DOHH2 (cell line): ENCODE measurements at regions not wholly inside any gene's neighbourhood (a gene's known extent, or its start where the extent isn't known, plus 50 kb on each side); places are given as distances from the start of the nearest gene placed in this dataset.

Source experiments
- H3F3A ChIP-seq: fragments of 200-600 bp; sonication (generic), shearing (Covaris generic); 2 replicates; pipeline ENCODE4 v1.6.0; 2016; ENCODE audit warnings: antibody characterized with exemption, mild to moderate bottlenecking; ENCODE audit not compliant: control insufficient read depth, insufficient read depth
- H3K27ac ChIP-seq: fragments of 200-600 bp; sonication (generic); 2 replicates; pipeline ENCODE4 v1.5.1; 2014; ENCODE audit warnings: low read depth, mild to moderate bottlenecking, low read length, moderate library complexity
- H3K27me3 ChIP-seq: fragments of 200-600 bp; sonication (generic); 2 replicates; pipeline ENCODE4 v1.6.1; 2014; ENCODE audit warnings: mild to moderate bottlenecking, low read length, mixed read lengths; ENCODE audit not compliant: control insufficient read depth
- H3K36me3 ChIP-seq: fragments of 200-600 bp; sonication (generic); 2 replicates; pipeline ENCODE4 v1.6.1; 2014; ENCODE audit warnings: mild to moderate bottlenecking, low read length, moderate library complexity, mixed read lengths; ENCODE audit not compliant: control insufficient read depth
- H3K4me1 ChIP-seq: fragments of 200-600 bp; sonication (generic); 2 replicates; pipeline ENCODE4 v1.6.1; 2014; ENCODE audit warnings: mild to moderate bottlenecking, low read length, mixed read lengths; ENCODE audit not compliant: control insufficient read depth
- H3K4me2 ChIP-seq: fragments of 200-600 bp; sonication (generic); 2 replicates; pipeline ENCODE4 v1.6.0; 2014; ENCODE audit warnings: mild to moderate bottlenecking, low read length, moderate library complexity
- H3K4me3 ChIP-seq: fragments of 200-600 bp; sonication (generic); 2 replicates; pipeline ENCODE4 v1.5.1; 2014; ENCODE audit warnings: mild to moderate bottlenecking, low read length, mixed read lengths
- H3K79me2 ChIP-seq: fragments of 200-600 bp; sonication (generic); 2 replicates; pipeline ENCODE4 v1.6.1; 2014; ENCODE audit warnings: mild to moderate bottlenecking, low read length, mixed read lengths; ENCODE audit not compliant: control insufficient read depth
- H3K9me2 ChIP-seq: fragments of 200-600 bp; sonication (generic); replicated peaks from 2 replicates; pipeline ENCODE4 v1.6.1; 2014; ENCODE audit warnings: mild to moderate bottlenecking, low read length, mixed read lengths; ENCODE audit not compliant: control insufficient read depth
- H3K9me3 ChIP-seq: fragments of 200-600 bp; sonication (generic); 2 replicates; pipeline ENCODE4 v1.6.1; 2014; ENCODE audit warnings: antibody characterized with exemption, low read length, mixed read lengths; ENCODE audit not compliant: control insufficient read depth, insufficient read depth
- H4K20me1 ChIP-seq: fragments of 200-600 bp; sonication (generic); 2 replicates; pipeline ENCODE4 v1.6.0; 2014; ENCODE audit warnings: low read depth, mild to moderate bottlenecking, antibody characterized with exemption, low read length, moderate library complexity; ENCODE audit not compliant: control insufficient read depth, insufficient read depth
- CTCF ChIP-seq: fragments of 200-600 bp; sonication (generic); IDR thresholded peaks from one replicate; pipeline ENCODE4 v1.5.1; 2014; ENCODE audit warnings: antibody characterized with exemption, mild to moderate bottlenecking, low read depth, low read length; ENCODE audit not compliant: poor library complexity, severe bottlenecking
- EZH2phosphoT487 ChIP-seq: fragments of 200-600 bp; sonication (generic); IDR thresholded peaks from 2 replicates; pipeline ENCODE4 v1.6.1; 2017; ENCODE audit warnings: borderline replicate concordance, mild to moderate bottlenecking, antibody characterized with exemption, low read length, moderate library complexity, mixed read lengths

DNA sequence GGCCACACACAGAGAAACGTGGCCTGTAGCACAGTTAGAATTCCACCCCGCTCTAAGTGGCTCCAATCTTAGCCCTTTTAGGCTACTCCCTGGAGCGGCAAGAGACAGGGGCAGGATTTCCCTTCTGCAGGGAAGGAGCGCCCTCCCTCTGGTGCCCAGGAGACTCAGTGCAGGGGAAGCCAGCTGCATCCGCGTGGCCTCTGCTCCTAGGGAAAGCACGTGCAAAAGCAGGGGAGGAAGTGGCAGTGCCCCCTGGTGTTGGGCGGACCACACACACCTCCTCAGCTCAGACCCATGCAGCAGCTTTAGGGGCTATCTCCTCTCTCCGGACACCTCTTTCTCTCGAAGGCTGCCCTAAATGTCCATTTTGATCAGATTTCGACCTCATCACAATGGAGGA, 50.0 kb downstream of the SPRING1 start:
- no peaks in the 10 kb centered on the region for H3K9me2 ChIP-seq
- H3K4me3 ChIP-seq = 0 out of 2 replicates have a peak overlapping the region, but pooled peaks have one; percentile 29
- H3K4me2 ChIP-seq = peak overlapping the region; percentile 40; the same call in 1 of the 2 replicates
- peaks cover 6% of the 10 kb centered on the region; the same call in 1 of the 2 replicates for H3K9me3 ChIP-seq
- H3F3A ChIP-seq = no peaks in the 10 kb centered on the region
- H3K79me2 ChIP-seq = no peaks in the 10 kb centered on the region
- no peak overlapping the region for H3K27ac ChIP-seq
- peaks cover 17% of the 10 kb centered on the region for H3K27me3 ChIP-seq
- TF ChIP-seq CTCF (peak; percentile 72), EZH2phosphoT487 (no peak)
- H3K4me1 ChIP-seq = peaks cover 8% of the 10 kb centered on the region
- no peaks in the 10 kb centered on the region for H3K36me3 ChIP-seq
- H4K20me1 ChIP-seq = no peaks in the 10 kb centered on the region

- H3K27ac ChIP-seq = no peak overlapping the region
- H3K9me2 ChIP-seq = no peaks in the 10 kb centered on the region
- peaks cover 8% of the 10 kb centered on the region for H3K27me3 ChIP-seq
- no peak overlapping the region for H3K4me2 ChIP-seq
- TF ChIP-seq CTCF (no peak), EZH2phosphoT487 (no peak)
- H3K9me3 ChIP-seq = peaks cover 6% of the 10 kb centered on the region; the same call in 1 of the 2 replicates
- no peaks in the 10 kb centered on the region for H3K36me3 ChIP-seq
- no peak overlapping the region for H3K4me3 ChIP-seq
- H3K79me2 ChIP-seq = no peaks in the 10 kb centered on the region
- peaks cover 6% of the 10 kb centered on the region for H3K4me1 ChIP-seq
- no peaks in the 10 kb centered on the region for H4K20me1 ChIP-seq
- H3F3A ChIP-seq = no peaks in the 10 kb centered on the region
Measured at GRCh38 chr12:116684891-116685290, 53.0 kb downstream of the SPRING1 start.

GRCh38 chr12:116677202-116677661, 60.6 kb downstream of the SPRING1 start:
- no peaks in the 10 kb centered on the region for H4K20me1 ChIP-seq
- 0 out of 2 replicates have a peak overlapping the region, but pooled peaks have one; percentile 18 for H3K4me2 ChIP-seq
- H3K27me3 ChIP-seq = peaks cover 20% of the 10 kb centered on the region
- no peak overlapping the region for H3K27ac ChIP-seq
- H3K9me2 ChIP-seq = no peaks in the 10 kb centered on the region
- TF ChIP-seq CTCF = no peak
- TF ChIP-seq EZH2phosphoT487 = no peak
- H3K36me3 ChIP-seq = no peaks in the 10 kb centered on the region
- peaks cover 4% of the 10 kb centered on the region for H3F3A ChIP-seq
- H3K79me2 ChIP-seq = no peaks in the 10 kb centered on the region
- no peak overlapping the region for H3K4me3 ChIP-seq
- peaks cover 30% of the 10 kb centered on the region for H3K4me1 ChIP-seq
- H3K9me3 ChIP-seq = no peaks in the 10 kb centered on the region
